IPS DF 6.9 (cell line): ENCODE measurements at regions not wholly inside any gene's neighbourhood (a gene's known extent, or its start where the extent isn't known, plus 50 kb on each side); places are given as distances from the start of the nearest gene placed in this dataset.

ENCODE experiments used
- DNase-seq: peaks from one replicate; pipeline ENCODE4 v3.0.0-alpha.2; 2013; ENCODE audit warnings: low read depth, low spot score
- H3K27ac ChIP-seq: one replicate; pipeline ENCODE4 v1.5.1; 2013; ENCODE audit warnings: low read length, control low read depth
- H3K27me3 ChIP-seq: 2 replicates; pipeline ENCODE4 v1.6.1; 2013; ENCODE audit warnings: mild to moderate bottlenecking, low read length; ENCODE audit not compliant: control insufficient read depth, insufficient read depth
- H3K36me3 ChIP-seq: 2 replicates; pipeline ENCODE4 v1.6.1; 2013; ENCODE audit warnings: low read length; ENCODE audit not compliant: control insufficient read depth, insufficient read depth
- H3K4me1 ChIP-seq: 2 replicates; pipeline ENCODE4 v1.6.1; 2013; ENCODE audit warnings: low read length; ENCODE audit not compliant: control insufficient read depth, insufficient read depth
- H3K4me3 ChIP-seq: 2 replicates; pipeline ENCODE4 v1.5.1; 2013; ENCODE audit warnings: mild to moderate bottlenecking, low read length
- H3K9me3 ChIP-seq: 2 replicates; pipeline ENCODE4 v1.6.1; 2013; ENCODE audit warnings: low read length, inconsistent platforms; ENCODE audit not compliant: control insufficient read depth, insufficient read depth
- WGBS: extraction: QIAGEN DNeasy Blood & Tissue Kit; methylation state at CpG from one replicate; pipeline ENCODE4 v1.1.7; 2013; ENCODE audit warnings: mixed read lengths, missing lambda C conversion rate; ENCODE audit not compliant: insufficient read length, insufficient coverage; 5-methylcytosine and 5-hydroxymethylcytosine counted together

GRCh38 chr22:48902001-48902869, 925.4 kb downstream of the BRD1 start:
- DNase-seq: no peak
- no peaks in the 10 kb centered on the region for H3K36me3 ChIP-seq
- H3K4me3 ChIP-seq: no peak overlapping the region
- peaks cover 37% of the 10 kb centered on the region for H3K9me3 ChIP-seq
- H3K27ac ChIP-seq: no peak overlapping the region
- no peaks in the 10 kb centered on the region for H3K27me3 ChIP-seq
- H3K4me1 ChIP-seq: no peaks in the 10 kb centered on the region
- WGBS: no CpG with 5 or more reads among the region's 37 CpGs

DNA sequence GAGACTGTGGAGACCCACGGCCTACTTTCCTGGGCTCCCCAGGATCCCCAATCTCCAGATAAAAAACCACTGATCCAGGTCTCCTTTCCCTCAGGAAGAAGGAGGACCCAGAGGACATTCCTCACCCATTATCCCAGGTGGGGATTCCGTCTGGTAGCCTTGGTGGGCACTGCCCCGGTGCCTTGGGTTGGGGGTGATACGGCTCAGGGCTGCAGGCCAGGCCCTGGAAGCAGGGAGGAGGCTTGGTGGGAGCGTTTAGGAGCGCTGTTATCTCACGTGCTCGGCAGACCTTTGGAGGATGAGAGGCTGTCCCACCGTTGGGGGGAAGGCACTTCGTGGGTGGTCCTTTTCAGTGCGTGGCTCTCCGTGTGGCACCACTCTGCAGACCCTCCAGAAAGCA, 926.3 kb downstream of the BRD1 start:
- Histone ChIP-seq H3K4me3 (no peak overlapping the region), H3K4me1 (no peaks in the 10 kb centered on the region), H3K36me3 (no peaks in the 10 kb centered on the region), H3K27ac (no peak overlapping the region), H3K27me3 (no peaks in the 10 kb centered on the region), H3K9me3 (peaks cover 33% of the 10 kb centered on the region)
- DNase-seq: no peak
- WGBS: no CpG with 5 or more reads among the region's 12 CpGs

DNA sequence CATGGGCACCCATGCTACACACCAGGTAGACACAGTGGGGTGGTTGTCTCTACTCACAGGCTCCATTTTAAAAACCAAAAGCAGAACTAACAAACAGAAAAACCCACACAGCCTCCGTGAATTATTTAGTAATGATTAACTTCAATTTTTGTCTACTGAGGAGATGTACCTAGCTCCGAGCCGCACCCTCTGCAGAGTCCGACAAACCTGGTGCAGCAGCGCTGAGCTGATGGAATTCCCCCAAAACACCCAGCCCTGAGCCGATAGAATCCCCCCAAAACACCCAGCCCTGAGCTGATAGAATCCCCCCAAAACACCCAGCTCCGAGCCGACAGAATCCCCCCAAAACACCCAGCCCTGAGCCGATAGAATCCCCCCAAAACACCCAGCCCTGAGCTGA, 927.0 kb downstream of the BRD1 start:
- Histone ChIP-seq H3K4me3 (no peak overlapping the region), H3K4me1 (no peaks in the 10 kb centered on the region), H3K36me3 (no peaks in the 10 kb centered on the region), H3K9me3 (peaks cover 37% of the 10 kb centered on the region), H3K27ac (no peak overlapping the region), H3K27me3 (no peaks in the 10 kb centered on the region)
- no CpG with 5 or more reads among the region's 9 CpGs for WGBS
- DNase-seq: no peak

DNA sequence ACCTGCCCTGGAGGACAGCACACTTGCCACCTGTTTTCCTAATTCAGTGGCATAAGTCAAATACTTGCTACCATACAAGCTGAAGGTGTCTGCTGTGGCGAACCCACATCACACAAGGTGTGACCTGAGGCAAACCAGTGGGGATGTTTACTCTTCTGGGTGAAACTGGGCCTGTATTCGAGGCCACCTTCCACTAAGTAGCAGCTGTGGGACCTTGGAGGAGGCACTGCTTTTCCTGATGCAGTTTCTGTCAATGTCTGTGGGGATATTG, 927.4 kb downstream of the BRD1 start:
- Histone ChIP-seq H3K9me3 (peaks cover 38% of the 10 kb centered on the region), H3K27me3 (no peaks in the 10 kb centered on the region), H3K4me1 (no peaks in the 10 kb centered on the region), H3K4me3 (no peak overlapping the region), H3K36me3 (no peaks in the 10 kb centered on the region), H3K27ac (no peak overlapping the region)
- DNase-seq: no peak
- WGBS: no CpG with 5 or more reads among the region's 2 CpGs

DNA sequence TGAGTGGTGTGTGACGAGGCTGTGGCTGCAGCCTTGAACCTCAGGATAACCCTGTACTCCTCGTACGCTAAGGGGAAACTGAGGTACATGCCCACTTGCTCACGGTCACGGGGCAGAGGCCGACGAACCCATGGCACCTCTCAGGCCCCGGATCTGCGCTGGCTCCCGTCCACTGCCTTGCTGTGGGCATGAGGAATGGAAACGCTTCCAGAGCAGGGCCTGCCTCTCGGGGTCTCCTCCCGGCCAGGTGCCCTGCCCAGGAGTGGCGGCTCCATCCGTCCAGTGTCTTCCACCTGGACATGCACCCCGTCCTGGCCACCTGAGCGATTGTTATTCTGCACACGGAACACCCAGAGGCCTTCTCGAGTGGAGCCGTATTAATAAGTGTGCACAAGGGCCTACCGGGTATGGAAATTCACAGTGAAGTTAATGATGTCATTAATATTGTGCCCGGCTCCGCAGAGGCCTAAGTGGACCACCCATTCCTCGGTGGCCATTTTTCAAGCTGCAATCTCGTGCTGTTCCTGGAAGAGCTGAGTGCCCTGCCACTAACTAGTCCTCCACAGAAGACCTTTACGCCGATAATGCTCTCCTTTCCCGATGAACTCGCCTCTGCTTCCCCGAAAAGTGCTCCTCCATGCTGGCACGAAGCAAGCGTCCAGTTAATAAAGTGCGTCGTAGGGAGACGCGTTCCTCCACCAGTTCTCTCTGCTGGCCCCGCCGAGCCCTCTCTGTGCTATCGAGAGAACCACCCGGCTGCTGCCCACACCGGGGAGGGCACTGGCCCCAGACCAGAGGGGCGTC, 927.9 kb downstream of the BRD1 start:
- H3K4me3 ChIP-seq: no peak overlapping the region
- no peak overlapping the region for H3K27ac ChIP-seq
- no peaks in the 10 kb centered on the region for H3K27me3 ChIP-seq
- H3K4me1 ChIP-seq: no peaks in the 10 kb centered on the region
- no CpG with 5 or more reads among the region's 42 CpGs for WGBS
- no peaks in the 10 kb centered on the region for H3K36me3 ChIP-seq
- no peak for DNase-seq
- peaks cover 39% of the 10 kb centered on the region for H3K9me3 ChIP-seq

DNA sequence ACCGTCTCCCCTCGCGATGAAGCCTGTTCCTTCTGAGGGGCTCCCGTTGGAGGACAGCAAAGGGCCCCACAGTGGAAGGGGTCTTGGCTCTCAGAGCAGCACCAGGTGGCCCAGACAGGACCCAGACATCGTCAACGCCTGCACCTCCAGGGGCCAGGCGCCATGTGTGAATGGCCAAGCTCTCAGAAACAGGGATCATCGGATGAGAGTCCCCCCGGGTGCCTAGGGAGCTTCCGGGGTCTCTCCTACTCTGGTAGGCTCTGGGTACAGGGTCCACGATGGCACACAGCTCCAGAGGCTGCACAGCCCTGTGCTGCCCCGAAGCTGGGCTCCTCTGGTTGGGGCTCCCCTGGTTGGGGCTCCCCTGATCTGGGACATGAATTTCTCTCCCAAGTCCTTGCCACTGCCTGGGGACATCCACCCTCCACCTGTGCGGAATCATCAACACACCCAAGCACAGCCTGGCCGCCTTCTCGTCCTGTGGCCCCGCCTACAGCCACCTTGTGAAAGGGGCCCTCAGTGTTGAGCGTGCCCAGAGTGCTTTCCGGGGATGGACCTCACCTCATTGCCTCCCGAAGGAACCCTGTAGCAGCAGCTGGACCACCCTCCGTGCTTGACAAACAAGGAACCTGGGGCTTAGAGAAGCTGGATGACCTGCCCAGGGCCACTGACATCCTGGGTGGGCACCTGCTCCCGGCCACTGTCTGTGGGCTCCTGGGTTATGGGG, 929.0 kb downstream of the BRD1 start:
- Histone ChIP-seq H3K36me3 (no peaks in the 10 kb centered on the region), H3K4me3 (no peak overlapping the region), H3K27me3 (no peaks in the 10 kb centered on the region), H3K9me3 (peaks cover 43% of the 10 kb centered on the region), H3K4me1 (no peaks in the 10 kb centered on the region), H3K27ac (no peak overlapping the region)
- DNase-seq: no peak
- WGBS: no CpG with 5 or more reads among the region's 21 CpGs

DNA sequence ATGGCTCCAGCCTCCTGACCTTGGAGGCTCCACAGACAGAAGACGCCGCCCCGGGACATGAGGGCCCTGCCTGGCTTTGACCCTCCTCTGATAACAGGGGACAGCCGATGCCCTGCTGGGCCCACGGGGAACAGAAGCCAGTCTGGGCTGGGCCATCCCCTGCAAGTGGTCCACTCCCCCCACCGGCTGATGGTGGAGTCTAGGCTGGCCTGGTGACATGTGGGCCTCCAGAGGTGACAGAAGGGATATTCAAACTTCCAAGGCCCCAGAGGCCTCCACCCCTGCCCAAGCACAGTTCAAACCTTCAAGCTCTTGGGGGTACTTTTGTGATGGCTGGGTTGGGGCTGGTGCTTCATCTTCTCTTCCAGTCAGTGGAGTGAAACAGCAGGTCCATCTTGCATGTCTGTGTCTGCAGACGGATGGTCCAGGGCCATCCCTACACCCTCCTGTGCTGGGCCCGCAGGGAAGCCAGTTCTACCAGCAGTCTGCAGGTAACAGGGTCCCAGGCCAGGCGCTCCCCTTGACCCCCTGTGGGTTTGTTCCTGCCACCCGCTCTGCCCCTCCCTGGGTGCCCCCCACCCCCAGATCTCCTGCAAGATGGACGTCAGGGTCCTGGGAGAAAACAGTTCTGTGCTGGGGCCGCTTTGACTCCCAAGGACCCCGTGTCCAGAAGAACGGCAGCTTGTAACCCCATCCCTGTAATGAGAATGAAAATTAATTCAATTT, 929.9 kb downstream of the BRD1 start:
- H3K27me3 ChIP-seq: no peaks in the 10 kb centered on the region
- WGBS: no CpG with 5 or more reads among the region's 14 CpGs
- DNase-seq: no peak
- no peaks in the 10 kb centered on the region for H3K36me3 ChIP-seq
- H3K27ac ChIP-seq: no peak overlapping the region
- peaks cover 42% of the 10 kb centered on the region for H3K9me3 ChIP-seq
- no peak overlapping the region for H3K4me3 ChIP-seq
- no peaks in the 10 kb centered on the region for H3K4me1 ChIP-seq

GRCh38 chr22:48896766-48897644, 930.7 kb downstream of the BRD1 start:
- WGBS: no CpG with 5 or more reads among the region's 33 CpGs
- H3K27me3 ChIP-seq: no peaks in the 10 kb centered on the region

GRCh38 chr22:48895831-48896765, 931.6 kb downstream of the BRD1 start:
- Histone ChIP-seq H3K4me1 (no peaks in the 10 kb centered on the region), H3K9me3 (peaks cover 49% of the 10 kb centered on the region), H3K27ac (no peak overlapping the region), H3K27me3 (no peaks in the 10 kb centered on the region), H3K4me3 (no peak overlapping the region), H3K36me3 (no peaks in the 10 kb centered on the region)
- WGBS: no CpG with 5 or more reads among the region's 24 CpGs
- DNase-seq: no peak

More at GRCh38 chr22:48896766-48897644, 930.7 kb downstream of the BRD1 start:
- H3K4me3 ChIP-seq: no peak overlapping the region; the same call in 1 of the 2 replicates
- H3K4me1 ChIP-seq: no peaks in the 10 kb centered on the region
- no peaks in the 10 kb centered on the region for H3K36me3 ChIP-seq
- no peak for DNase-seq
- H3K9me3 ChIP-seq: peaks cover 44% of the 10 kb centered on the region
- H3K27ac ChIP-seq: no peak overlapping the region
